ENCODE measurements at regions not wholly inside any gene's neighbourhood (a gene's known extent, or its start where the extent isn't known, plus 50 kb on each side); places are given as distances from the start of the nearest gene placed in this dataset.

- Histone ChIP-seq H3K36me3 (no peaks in the 10 kb centered on the region), H3K9me3 (no peaks in the 10 kb centered on the region), H3K27me3 (no peaks in the 10 kb centered on the region), H3K4me1 (peaks cover 7% of the 10 kb centered on the region), H3K4me3 (ENCODE audit: low read depth, low read length) (no peak overlapping the region)
- no peak for TF ChIP-seq CTCF (IDR thresholded peaks at IDR 0.05; ENCODE audit: low read depth, low read length)
- DNase-seq = no peak
These were observed 92.0 kb upstream of the LINGO1 start for GRCh38 chr15:77724715-77725114.

GRCh38 chr15:77723756-77724155 is 91.0 kb upstream of the LINGO1 start:
- Histone ChIP-seq H3K36me3 (no peaks in the 10 kb centered on the region), H3K27me3 (no peaks in the 10 kb centered on the region), H3K9me3 (no peaks in the 10 kb centered on the region), H3K4me3 (ENCODE audit: low read depth, low read length) (no peak overlapping the region), H3K4me1 (peaks cover 7% of the 10 kb centered on the region)
- DNase-seq = no peak
- no peak for TF ChIP-seq CTCF (IDR thresholded peaks at IDR 0.05; ENCODE audit: low read depth, low read length)

- no peaks in the 10 kb centered on the region for H3K36me3 ChIP-seq
- H3K4me1 ChIP-seq = peaks cover 7% of the 10 kb centered on the region
- no peak overlapping the region for H3K4me3 ChIP-seq (ENCODE audit: low read depth, low read length)
- no peaks in the 10 kb centered on the region for H3K9me3 ChIP-seq
- no peak for TF ChIP-seq CTCF (IDR thresholded peaks at IDR 0.05; ENCODE audit: low read depth, low read length)
- H3K27me3 ChIP-seq = no peaks in the 10 kb centered on the region
- no peak for DNase-seq
These were observed 90.2 kb upstream of the LINGO1 start for GRCh38 chr15:77722759-77723460.

DNA sequence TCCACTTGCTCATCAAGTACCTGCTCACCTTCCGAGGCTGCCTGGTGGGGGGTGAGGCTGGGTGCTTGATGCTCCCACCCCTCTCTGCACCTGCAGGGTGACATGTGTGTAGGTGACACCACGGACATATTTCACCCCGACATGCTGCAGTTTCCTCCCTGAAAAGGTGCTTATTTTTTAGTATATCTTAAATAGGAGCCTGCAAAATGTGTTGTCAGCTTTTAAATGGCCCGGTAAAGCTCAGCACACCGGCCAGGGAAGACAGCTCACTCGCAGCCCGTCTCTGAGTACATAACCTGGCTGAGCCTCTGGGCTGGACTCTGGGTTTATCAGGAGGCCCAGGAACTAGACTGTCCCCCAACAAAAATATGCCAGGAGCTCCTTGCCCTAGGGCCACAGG is 89.3 kb upstream of the LINGO1 start:
- H3K4me1 ChIP-seq = peaks cover 10% of the 10 kb centered on the region
- no peaks in the 10 kb centered on the region for H3K27me3 ChIP-seq
- DNase-seq = no peak
- TF ChIP-seq CTCF (IDR thresholded peaks at IDR 0.05; ENCODE audit: low read depth, low read length) = no peak
- H3K9me3 ChIP-seq = no peaks in the 10 kb centered on the region
- H3K36me3 ChIP-seq = no peaks in the 10 kb centered on the region
- H3K4me3 ChIP-seq (ENCODE audit: low read depth, low read length) = no peak overlapping the region

DNA sequence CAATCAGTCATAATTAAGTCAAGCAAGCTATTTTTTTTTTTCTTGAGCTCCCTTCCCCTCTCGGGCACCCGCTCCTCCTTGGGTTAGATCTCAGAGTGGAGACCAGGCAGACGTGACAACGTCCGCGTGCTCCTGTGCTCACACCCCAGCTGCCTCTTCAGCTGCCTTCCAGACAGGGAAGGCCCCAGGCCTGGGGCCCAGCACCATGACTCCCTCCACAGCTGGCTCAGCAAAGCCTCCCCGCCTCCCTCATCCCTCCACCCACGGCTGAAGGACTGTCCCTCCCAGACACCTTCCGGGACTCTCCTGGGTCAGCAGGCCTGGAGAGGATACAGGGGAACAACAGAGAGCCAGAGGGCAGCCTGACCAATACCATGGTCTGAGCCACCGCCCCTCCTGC is 87.9 kb upstream of the LINGO1 start:
- Histone ChIP-seq H3K4me3 (ENCODE audit: low read depth, low read length) (no peak overlapping the region), H3K9me3 (no peaks in the 10 kb centered on the region), H3K36me3 (no peaks in the 10 kb centered on the region), H3K27me3 (no peaks in the 10 kb centered on the region), H3K4me1 (peaks cover 10% of the 10 kb centered on the region)
- no peak for TF ChIP-seq CTCF (IDR thresholded peaks at IDR 0.05; ENCODE audit: low read depth, low read length)
- peak; percentile 51 for DNase-seq

GRCh38 chr15:77720173-77720572 is 87.5 kb upstream of the LINGO1 start:
- no peaks in the 10 kb centered on the region for H3K9me3 ChIP-seq
- DNase-seq = no peak
- no peaks in the 10 kb centered on the region for H3K36me3 ChIP-seq
- TF ChIP-seq CTCF (IDR thresholded peaks at IDR 0.05; ENCODE audit: low read depth, low read length) = no peak
- H3K4me3 ChIP-seq (ENCODE audit: low read depth, low read length) = no peak overlapping the region
- H3K4me1 ChIP-seq = peaks cover 10% of the 10 kb centered on the region
- H3K27me3 ChIP-seq = no peaks in the 10 kb centered on the region

All from BE2C (cell line).